ENCODE measurements at regions not wholly inside any gene's neighbourhood (a gene's known extent, or its start where the extent isn't known, plus 50 kb on each side); places are given as distances from the start of the nearest gene placed in this dataset.

DNA sequence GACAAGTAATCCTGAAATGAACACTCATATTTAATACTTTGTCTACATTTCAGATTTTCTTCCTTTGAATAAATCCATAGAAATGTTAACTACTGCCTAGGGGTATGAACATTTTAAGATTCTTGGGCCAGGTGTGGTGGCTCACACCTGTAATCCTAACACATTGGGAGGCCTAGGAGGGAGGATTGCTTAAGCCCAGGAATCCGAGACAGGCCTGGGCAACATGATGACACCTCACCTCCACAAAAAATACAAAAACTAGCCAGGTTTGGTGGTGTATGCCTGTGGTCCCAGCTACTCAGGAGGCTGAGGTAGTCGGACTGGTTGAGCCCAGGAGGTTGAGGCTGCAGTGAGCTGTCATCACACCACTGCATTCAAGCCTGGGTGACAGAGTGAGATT lies 73.9 kb upstream of the PIAS1 start:
- Histone ChIP-seq H3K27ac (no peak overlapping the region), H3K36me3 (no peaks in the 10 kb centered on the region), H3K27me3 (no peaks in the 10 kb centered on the region), H3K4me3 (no peak overlapping the region), H3K9me3 (no peaks in the 10 kb centered on the region), H3K4me1 (no peaks in the 10 kb centered on the region)
- DNase-seq, result no peak
- intact Hi-C loops (cut with DNase I), result no loop called here
- TF ChIP-seq, protein P1, sequence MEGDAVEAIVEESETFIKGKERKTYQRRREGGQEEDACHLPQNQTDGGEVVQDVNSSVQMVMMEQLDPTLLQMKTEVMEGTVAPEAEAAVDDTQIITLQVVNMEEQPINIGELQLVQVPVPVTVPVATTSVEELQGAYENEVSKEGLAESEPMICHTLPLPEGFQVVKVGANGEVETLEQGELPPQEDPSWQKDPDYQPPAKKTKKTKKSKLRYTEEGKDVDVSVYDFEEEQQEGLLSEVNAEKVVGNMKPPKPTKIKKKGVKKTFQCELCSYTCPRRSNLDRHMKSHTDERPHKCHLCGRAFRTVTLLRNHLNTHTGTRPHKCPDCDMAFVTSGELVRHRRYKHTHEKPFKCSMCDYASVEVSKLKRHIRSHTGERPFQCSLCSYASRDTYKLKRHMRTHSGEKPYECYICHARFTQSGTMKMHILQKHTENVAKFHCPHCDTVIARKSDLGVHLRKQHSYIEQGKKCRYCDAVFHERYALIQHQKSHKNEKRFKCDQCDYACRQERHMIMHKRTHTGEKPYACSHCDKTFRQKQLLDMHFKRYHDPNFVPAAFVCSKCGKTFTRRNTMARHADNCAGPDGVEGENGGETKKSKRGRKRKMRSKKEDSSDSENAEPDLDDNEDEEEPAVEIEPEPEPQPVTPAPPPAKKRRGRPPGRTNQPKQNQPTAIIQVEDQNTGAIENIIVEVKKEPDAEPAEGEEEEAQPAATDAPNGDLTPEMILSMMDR (IDR thresholded peaks at IDR 0.05), result no peak
- TF ChIP-seq POLR2A (IDR thresholded peaks at IDR 0.05) (no peak), EP300 (IDR thresholded peaks at IDR 0.05) (no peak), POLR2AphosphoS5 (IDR thresholded peaks at IDR 0.05) (no peak)
- WGBS, 2 donors, result 93 to 96% methylated on average over 2 of the region's 2 CpGs

DNA sequence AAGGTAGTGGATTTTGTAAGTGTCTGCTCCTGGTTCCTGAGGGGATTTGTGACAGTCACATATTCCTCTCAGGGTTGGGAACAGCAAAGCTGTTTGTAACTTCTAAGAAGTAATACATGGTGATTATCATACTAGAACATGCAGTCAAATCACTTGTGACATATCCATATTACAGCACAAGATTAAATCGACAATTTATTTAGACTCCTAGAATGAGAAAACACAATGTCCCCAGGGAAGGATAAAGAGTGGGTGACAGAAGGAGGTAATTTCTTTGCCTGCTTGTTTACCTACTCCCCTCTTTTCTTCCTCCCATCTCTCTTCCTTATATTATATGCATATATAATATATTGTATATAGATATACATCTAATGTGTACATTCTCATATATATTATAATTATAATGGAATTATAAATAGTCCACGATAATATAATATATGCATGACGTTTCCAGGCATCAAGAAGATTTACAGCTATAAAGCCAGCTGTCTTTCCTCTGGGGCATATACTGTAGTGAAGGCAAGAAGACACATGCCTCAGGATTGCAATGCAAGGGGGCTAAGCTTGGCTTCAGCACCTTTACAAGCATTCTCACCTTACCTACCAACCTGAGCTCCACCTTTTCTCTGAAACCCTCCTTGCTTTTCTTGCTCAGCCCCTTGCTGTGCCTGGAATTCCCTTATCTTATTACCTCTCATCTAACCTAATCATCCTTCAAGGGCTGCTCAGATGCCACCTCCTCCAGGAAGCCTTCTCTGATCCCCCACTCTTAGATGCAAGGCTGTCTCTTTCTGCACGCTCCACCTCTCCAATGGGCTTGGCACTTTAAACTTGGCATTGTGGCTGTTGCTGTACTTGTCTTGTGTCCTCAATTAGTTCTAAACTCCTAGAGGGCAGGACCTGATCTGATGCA lies 73.1 kb upstream of the PIAS1 start:
- Histone ChIP-seq H3K27me3 (no peaks in the 10 kb centered on the region), H3K4me3 (no peak overlapping the region), H3K9me3 (no peaks in the 10 kb centered on the region), H3K27ac (no peak overlapping the region), H3K36me3 (no peaks in the 10 kb centered on the region), H3K4me1 (no peaks in the 10 kb centered on the region)
- no peak for TF ChIP-seq EP300 (IDR thresholded peaks at IDR 0.05)
- 86 to 87% methylated on average over 4 of the region's 4 CpGs for WGBS, 2 donors
- DNase-seq, result no peak
- intact Hi-C loops (cut with DNase I), result no loop called here

DNA sequence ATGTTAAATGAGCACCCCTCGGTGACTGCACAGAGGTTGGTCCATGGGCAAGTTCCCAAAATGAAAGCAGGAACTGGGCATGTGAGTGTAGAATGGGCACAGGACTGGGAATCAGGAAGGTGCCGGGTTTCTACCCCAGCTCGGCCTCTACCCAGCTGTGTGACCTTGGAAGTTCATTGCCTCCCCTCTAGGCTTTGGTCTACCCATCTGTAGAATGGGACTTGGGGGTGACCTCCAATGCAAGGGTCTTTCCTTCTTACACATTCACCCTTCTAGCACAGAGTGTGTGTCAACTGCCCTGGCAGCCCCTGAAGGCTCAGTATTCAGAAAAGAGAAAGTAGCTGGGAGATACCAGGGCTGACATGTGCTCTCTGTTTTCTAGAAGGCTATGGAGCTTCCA lies 72.3 kb upstream of the PIAS1 start:
- Histone ChIP-seq H3K27ac (no peak overlapping the region), H3K4me1 (no peaks in the 10 kb centered on the region), H3K4me3 (no peak overlapping the region), H3K9me3 (no peaks in the 10 kb centered on the region), H3K27me3 (no peaks in the 10 kb centered on the region), H3K36me3 (no peaks in the 10 kb centered on the region)
- TF ChIP-seq, protein P1 (IDR thresholded peaks at IDR 0.05), result no peak
- TF ChIP-seq POLR2AphosphoS5 (IDR thresholded peaks at IDR 0.05) (no peak), POLR2A (IDR thresholded peaks at IDR 0.05) (no peak), EP300 (IDR thresholded peaks at IDR 0.05) (no peak)
- 89 to 91% methylated on average over 3 of the region's 3 CpGs for WGBS, 2 donors
- DNase-seq, result no peak
- intact Hi-C loops (cut with DNase I), result no loop called here

DNA sequence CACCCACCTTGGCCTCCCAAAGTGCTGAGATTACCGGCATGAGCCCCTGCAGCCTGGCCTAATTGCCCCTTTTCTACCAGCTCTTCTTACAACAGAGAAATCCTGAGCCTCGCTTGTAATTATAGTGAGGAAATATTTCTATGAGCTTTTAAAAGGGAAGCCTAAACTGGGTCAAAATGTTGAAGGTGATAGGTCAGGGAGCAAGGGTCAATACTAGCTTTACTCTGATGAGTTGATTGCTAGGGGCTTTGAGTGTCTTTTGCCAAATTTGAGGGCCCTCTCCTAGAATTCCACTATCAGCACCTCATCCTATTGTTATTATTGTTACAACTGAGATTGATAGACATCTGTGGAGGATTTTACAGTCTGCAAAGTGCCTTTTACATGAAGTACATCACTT lies 62.4 kb upstream of the PIAS1 start:
- 96 to 97% methylated on average over 2 of the region's 2 CpGs for WGBS, 2 donors
- TF ChIP-seq POLR2AphosphoS5 (IDR thresholded peaks at IDR 0.05) (no peak), EP300 (IDR thresholded peaks at IDR 0.05) (no peak), POLR2A (IDR thresholded peaks at IDR 0.05) (no peak)
- TF ChIP-seq, protein P1 (IDR thresholded peaks at IDR 0.05), result no peak
- intact Hi-C loops (cut with DNase I), result no loop called here

DNA sequence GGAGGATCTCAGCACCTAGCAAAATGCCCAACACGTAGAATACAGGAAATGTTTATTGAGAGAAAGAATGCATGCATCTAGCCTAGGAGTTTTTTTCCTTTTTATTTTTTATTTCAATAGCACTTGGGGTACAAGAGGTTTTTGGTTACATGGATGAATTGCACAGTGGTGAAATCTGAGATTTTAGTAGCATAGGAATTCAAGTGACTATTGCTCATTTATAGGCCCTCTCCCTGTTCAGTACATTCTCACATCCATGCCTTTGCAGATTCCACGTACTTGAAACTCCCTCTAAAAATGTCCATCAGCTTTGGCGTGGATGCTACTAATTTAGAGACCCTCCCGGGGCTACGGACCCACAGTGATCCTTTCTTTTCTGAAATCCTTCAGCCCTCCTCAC lies 61.7 kb upstream of the PIAS1 start:
- no peak overlapping the region for H3K27ac ChIP-seq
- 91 to 96% methylated on average over 5 of the region's 5 CpGs for WGBS, 2 donors

More for the DNA sequence above, 62.4 kb upstream of the PIAS1 start:
- Histone ChIP-seq H3K4me3 (no peak overlapping the region), H3K27me3 (no peaks in the 10 kb centered on the region), H3K9me3 (no peaks in the 10 kb centered on the region), H3K4me1 (no peaks in the 10 kb centered on the region), H3K36me3 (no peaks in the 10 kb centered on the region), H3K27ac (no peak overlapping the region)
- no peak for DNase-seq

More for the DNA sequence above, 61.7 kb upstream of the PIAS1 start:
- Histone ChIP-seq H3K27me3 (no peaks in the 10 kb centered on the region), H3K36me3 (no peaks in the 10 kb centered on the region), H3K4me1 (no peaks in the 10 kb centered on the region), H3K9me3 (no peaks in the 10 kb centered on the region), H3K4me3 (no peak overlapping the region)
- TF ChIP-seq, protein P1 (IDR thresholded peaks at IDR 0.05), result no peak
- TF ChIP-seq EP300 (IDR thresholded peaks at IDR 0.05), result no peak
- no peak for TF ChIP-seq POLR2A (IDR thresholded peaks at IDR 0.05)
- no peak for TF ChIP-seq POLR2AphosphoS5 (IDR thresholded peaks at IDR 0.05)
- intact Hi-C loops (cut with DNase I), result no loop called here
- no peak for DNase-seq
